Parathyroid adenoma (tissue), 2 donors: ENCODE measurements at regions not wholly inside any gene's neighbourhood (a gene's known extent, or its start where the extent isn't known, plus 50 kb on each side); places are given as distances from the start of the nearest gene placed in this dataset.
"Not testable (repeated sequence)": the region's sequence is repeated elsewhere in the genome, so short reads cannot be mapped to it uniquely, and the experiment has no call there.

ENCODE experiments used
- H2AFZ ChIP-seq: fragments of 300-600 bp; sonication (generic); one replicate; pipeline ENCODE4 v1.7.0; 2017; ENCODE audit warnings: antibody characterized with exemption, mild to moderate bottlenecking
- H3K27ac ChIP-seq: fragments of 300-600 bp; sonication (generic); one replicate; pipeline ENCODE4 v1.7.0; 2017
- H3K27me3 ChIP-seq: fragments of 300-600 bp; sonication (generic); one replicate; pipeline ENCODE4 v1.7.0; 2017; ENCODE audit warnings: low read length; ENCODE audit not compliant: control insufficient read depth, insufficient read depth
- H3K36me3 ChIP-seq: fragments of 300-600 bp; sonication (generic); one replicate; pipeline ENCODE4 v1.7.0; 2017; ENCODE audit warnings: low read length; ENCODE audit not compliant: control insufficient read depth, insufficient read depth
- H3K4me1 ChIP-seq: fragments of 300-600 bp; sonication (generic); one replicate; pipeline ENCODE4 v1.7.0; 2017; ENCODE audit warnings: control low read depth
- H3K4me2 ChIP-seq: fragments of 300-600 bp; sonication (generic); one replicate; pipeline ENCODE4 v1.7.0; 2017; ENCODE audit warnings: low read length
- H3K4me3 ChIP-seq: fragments of 300-600 bp; sonication (generic); one replicate; pipeline ENCODE4 v1.7.0; 2017; ENCODE audit warnings: low read depth, low read length
- H3K79me2 ChIP-seq: fragments of 300-600 bp; sonication (generic); one replicate; pipeline ENCODE4 v1.7.0; 2017; ENCODE audit warnings: control low read depth
- H3K9ac ChIP-seq: fragments of 300-600 bp; sonication (generic); one replicate; pipeline ENCODE4 v1.7.0; 2017; ENCODE audit warnings: mild to moderate bottlenecking
- H3K9me3 ChIP-seq: fragments of 300-600 bp; sonication (generic); one replicate; pipeline ENCODE4 v1.7.0; 2017; ENCODE audit warnings: low read length; ENCODE audit not compliant: control insufficient read depth
- CTCF ChIP-seq: fragments of 300-600 bp; sonication (generic); IDR thresholded peaks from one replicate; pipeline ENCODE4 v1.7.0; 2017; ENCODE audit warnings: antibody characterized with exemption, mild to moderate bottlenecking
- donor health status: primary hyperparathyroidism.

- no peak overlapping the region for H2AFZ ChIP-seq
- H3K27me3 ChIP-seq, result no peaks in the 10 kb centered on the region
- no peak overlapping the region for H3K9ac ChIP-seq
- H3K4me1 ChIP-seq, result no peaks in the 10 kb centered on the region
- TF ChIP-seq CTCF, result no peak
- H3K4me3 ChIP-seq, result no peak overlapping the region
- no peak overlapping the region for H3K27ac ChIP-seq
- no peak overlapping the region for H3K4me2 ChIP-seq
- H3K9me3 ChIP-seq, result no peaks in the 10 kb centered on the region
- no peaks in the 10 kb centered on the region for H3K79me2 ChIP-seq
- no peaks in the 10 kb centered on the region for H3K36me3 ChIP-seq
These were observed 105.3 kb upstream of the DPT start for GRCh38 chr1:168834225-168834872.

- H3K4me2 ChIP-seq, result no peak overlapping the region
- no peak overlapping the region for H3K4me3 ChIP-seq
- TF ChIP-seq CTCF, result no peak
- no peak overlapping the region for H2AFZ ChIP-seq
- no peaks in the 10 kb centered on the region for H3K4me1 ChIP-seq
- H3K27ac ChIP-seq, result no peak overlapping the region
- H3K9ac ChIP-seq, result no peak overlapping the region
- H3K27me3 ChIP-seq, result no peaks in the 10 kb centered on the region
- no peaks in the 10 kb centered on the region for H3K36me3 ChIP-seq
- no peaks in the 10 kb centered on the region for H3K79me2 ChIP-seq
- H3K9me3 ChIP-seq, result no peaks in the 10 kb centered on the region
These were observed 106.2 kb upstream of the DPT start for GRCh38 chr1:168835176-168835575.

GRCh38 chr1:168835791-168836190, 106.8 kb upstream of the DPT start:
- H3K36me3 ChIP-seq, result no peaks in the 10 kb centered on the region
- H3K4me3 ChIP-seq, result no peak overlapping the region
- no peaks in the 10 kb centered on the region for H3K79me2 ChIP-seq
- H2AFZ ChIP-seq, result no peak overlapping the region
- H3K9ac ChIP-seq, result no peak overlapping the region
- no peak overlapping the region for H3K27ac ChIP-seq
- no peaks in the 10 kb centered on the region for H3K9me3 ChIP-seq
- no peak for TF ChIP-seq CTCF
- H3K4me2 ChIP-seq, result no peak overlapping the region
- H3K4me1 ChIP-seq, result no peaks in the 10 kb centered on the region
- no peaks in the 10 kb centered on the region for H3K27me3 ChIP-seq

DNA sequence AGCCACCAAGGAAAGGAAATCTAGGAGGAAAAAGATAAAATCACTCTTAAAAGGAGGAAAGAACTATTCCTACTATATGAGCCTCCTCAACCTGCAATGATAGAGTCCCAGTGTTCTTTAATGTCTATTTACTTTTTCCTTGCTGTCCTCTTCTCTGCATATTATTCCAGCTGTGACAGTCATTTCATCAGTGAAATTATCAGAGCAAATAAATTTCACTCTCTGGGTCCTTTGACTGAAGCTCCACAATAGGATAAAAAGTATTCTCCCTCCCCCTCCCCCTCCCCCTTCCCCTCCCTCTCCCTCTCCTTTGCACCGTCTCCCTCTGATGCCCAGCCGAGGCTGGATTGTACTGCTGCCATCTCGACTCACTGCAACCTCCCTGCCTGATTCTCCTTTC, 107.5 kb upstream of the DPT start:
- no peaks in the 10 kb centered on the region for H3K36me3 ChIP-seq
- no peaks in the 10 kb centered on the region for H3K9me3 ChIP-seq
- H3K9ac ChIP-seq, result no peak overlapping the region
- no peak for TF ChIP-seq CTCF
- H3K4me2 ChIP-seq, result no peak overlapping the region
- no peak overlapping the region for H3K4me3 ChIP-seq
- no peaks in the 10 kb centered on the region for H3K4me1 ChIP-seq
- no peak overlapping the region for H3K27ac ChIP-seq
- no peak overlapping the region for H2AFZ ChIP-seq
- no peaks in the 10 kb centered on the region for H3K27me3 ChIP-seq
- no peaks in the 10 kb centered on the region for H3K79me2 ChIP-seq

DNA sequence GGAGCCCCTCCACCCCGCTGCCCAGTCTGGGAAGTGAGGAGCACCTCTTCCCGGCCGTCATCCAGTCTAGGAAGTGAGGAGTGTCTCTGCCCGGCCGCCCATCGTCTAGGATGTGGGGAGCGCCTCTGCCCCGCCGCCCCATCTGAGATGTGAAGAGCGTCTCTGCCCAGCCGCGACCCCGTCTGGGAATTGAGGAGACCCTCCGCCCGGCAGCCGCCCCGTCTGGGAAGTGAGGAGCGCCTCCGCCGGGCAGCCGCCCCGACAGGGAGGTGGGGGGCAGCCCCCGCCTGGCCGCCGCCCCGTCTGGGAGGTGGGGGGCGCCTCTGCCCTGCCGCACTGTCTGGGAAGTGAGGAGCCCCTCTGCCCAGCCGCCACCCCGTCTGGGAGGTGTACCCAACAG, 108.2 kb upstream of the DPT start:
- not testable (repeated sequence) for H3K36me3 ChIP-seq, H3K4me3 ChIP-seq, H3K9ac ChIP-seq, H3K9me3 ChIP-seq, H2AFZ ChIP-seq, H3K27ac ChIP-seq, H3K79me2 ChIP-seq, H3K4me1 ChIP-seq, H3K27me3 ChIP-seq, H3K4me2 ChIP-seq
